CD14-positive monocyte (primary cell): ENCODE measurements at regions not wholly inside any gene's neighbourhood (a gene's known extent, or its start where the extent isn't known, plus 50 kb on each side); places are given as distances from the start of the nearest gene placed in this dataset.
A peak's percentile ranks its signal among the peaks of the same experiment; 100 is the strongest.

ENCODE experiments used
- DNase-seq, 3 donors: peaks; one replicate each; pipeline ENCODE4 v3.0.0-alpha.2; 2011 to 2022
- H2AFZ ChIP-seq: 2 replicates; pipeline ENCODE4 v1.6.0; 2012; ENCODE audit warnings: mild to moderate bottlenecking, low read depth, low read length, inconsistent platforms; ENCODE audit not compliant: insufficient read depth, poor library complexity, severe bottlenecking
- H3K27ac ChIP-seq, 2 donors: 1 replicate in 1 of 2; 2 replicates in 1 of 2; pipeline ENCODE4 v1.5.1; 2012 to 2013; ENCODE audit warnings: low read length in 2 of 2, control low read depth in 1 of 2, inconsistent platforms in 1 of 2, low read depth in 1 of 2, mild to moderate bottlenecking in 1 of 2
- H3K27me3 ChIP-seq, 2 donors: one replicate each; pipeline versions ENCODE4 v1.6.0 to v1.6.1; 2011 to 2013; ENCODE audit warnings: low read length in 2 of 2; ENCODE audit not compliant: control insufficient read depth in 2 of 2, insufficient read depth in 2 of 2
- H3K36me3 ChIP-seq, 2 donors: replicated peaks in 1 of 2; 1 replicate in 1 of 2; 2 replicates in 1 of 2; pipeline versions ENCODE4 v1.5.1 to v1.6.1; 2012 to 2013; ENCODE audit warnings: low read length in 2 of 2, control low read depth in 1 of 2, inconsistent platforms in 1 of 2, mild to moderate bottlenecking in 1 of 2; ENCODE audit not compliant: insufficient read depth in 2 of 2, control insufficient read depth in 1 of 2
- H3K4me1 ChIP-seq, 2 donors: 1 replicate in 1 of 2; 2 replicates in 1 of 2; pipeline versions ENCODE4 v1.5.1 to v1.6.1; 2012 to 2013; ENCODE audit warnings: low read length in 2 of 2, control low read depth in 1 of 2, inconsistent platforms in 1 of 2, mild to moderate bottlenecking in 1 of 2, moderate library complexity in 1 of 2; ENCODE audit not compliant: insufficient read depth in 2 of 2, control insufficient read depth in 1 of 2
- H3K4me2 ChIP-seq: replicated peaks from 2 replicates; pipeline ENCODE3; 2012; ENCODE audit warnings: low read length, moderate library complexity, mild to moderate bottlenecking; ENCODE audit not compliant: poor library complexity, severe bottlenecking; ENCODE audit errors: extremely low read depth
- H3K4me3 ChIP-seq, 3 experiments: fragments of 200-600 bp in 1 of 3; sonication (generic) in 1 of 3; replicated peaks in 1 of 3; 1 replicate in 2 of 3; 2 replicates in 1 of 3; pipeline ENCODE4 v1.5.1; 2011 to 2013; ENCODE audit warnings: low read length in 3 of 3, mild to moderate bottlenecking in 3 of 3, control low read depth in 2 of 3, low read depth in 2 of 3, inconsistent platforms in 1 of 3, moderate library complexity in 1 of 3
- H3K79me2 ChIP-seq: 2 replicates; pipeline ENCODE4 v1.6.0; 2012; ENCODE audit warnings: mild to moderate bottlenecking, control low read depth, inconsistent platforms, low read length, moderate library complexity; ENCODE audit not compliant: insufficient read depth
- H3K9ac ChIP-seq: 2 replicates; pipeline ENCODE4 v1.6.0; 2017; ENCODE audit warnings: low read length, mild to moderate bottlenecking; ENCODE audit not compliant: insufficient read depth, poor library complexity, severe bottlenecking
- H3K9me3 ChIP-seq, 2 donors: replicated peaks in 1 of 2; 1 replicate in 1 of 2; 2 replicates in 1 of 2; pipeline versions ENCODE4 v1.5.1 to v1.6.1; 2012 to 2013; ENCODE audit warnings: low read length in 2 of 2, control low read depth in 1 of 2; ENCODE audit not compliant: control insufficient read depth in 1 of 2, insufficient read depth in 1 of 2
- H4K20me1 ChIP-seq: 2 replicates; pipeline ENCODE4 v1.6.0; 2012; ENCODE audit warnings: mild to moderate bottlenecking, low read length, control low read depth, moderate library complexity; ENCODE audit not compliant: insufficient read depth
- H3K27ac Mint-ChIP-seq, 7 donors: one replicate each; pipeline ENCODE4 v1.8.0; 2020; ENCODE audit warnings: mild to moderate bottlenecking in 7 of 7, mixed read lengths in 7 of 7, moderate library complexity in 6 of 7, inconsistent platforms in 2 of 7
- H3K27me3 Mint-ChIP-seq, 3 donors: one replicate each; pipeline ENCODE4 v1.8.0; 2021 to 2022; ENCODE audit warnings: low read depth in 3 of 3, mild to moderate bottlenecking in 3 of 3, mixed read lengths in 3 of 3, moderate library complexity in 3 of 3, inconsistent platforms in 1 of 3
- H3K36me3 Mint-ChIP-seq, 2 donors: one replicate each; pipeline ENCODE4 v1.8.0; 2020; ENCODE audit warnings: mixed read lengths in 2 of 2, inconsistent platforms in 1 of 2, mild to moderate bottlenecking in 1 of 2
- H3K4me1 Mint-ChIP-seq: one replicate; pipeline ENCODE4 v1.8.0; 2020; ENCODE audit warnings: mild to moderate bottlenecking, mixed read lengths
- H3K4me3 Mint-ChIP-seq, 2 donors: one replicate each; pipeline ENCODE4 v1.8.0; 2020; ENCODE audit warnings: mild to moderate bottlenecking in 2 of 2, mixed read lengths in 2 of 2, moderate library complexity in 1 of 2
- H3K9me3 Mint-ChIP-seq, 7 donors: one replicate each; pipeline ENCODE4 v1.8.0; 2020 to 2022; ENCODE audit warnings: mixed read lengths in 7 of 7, mild to moderate bottlenecking in 6 of 7, moderate library complexity in 6 of 7, inconsistent platforms in 2 of 7
- CTCF ChIP-seq: fragments of 200-600 bp; IDR thresholded peaks from one replicate; pipeline ENCODE4 v1.8.0; 2022; ENCODE audit warnings: antibody characterized with exemption, mild to moderate bottlenecking
- WGBS: methylation state at CpG from one replicate; pipeline ENCODE4 v1.1.5; 2013; ENCODE audit warnings: missing lambda C conversion rate; ENCODE audit not compliant: insufficient coverage; 5-methylcytosine and 5-hydroxymethylcytosine counted together
- intact Hi-C, 2 donors: fragments of 100-400 bp; cut with micrococcal nuclease; formaldehyde crosslinking; loops; one replicate each; pipeline versions ENCODE4 v1.15.0 to v1.15.1; 2023

GRCh38 chr13:76815344-76815743 lies 70.9 kb downstream of the KCTD12 start:
- TF ChIP-seq CTCF: no peak
- peaks cover 16% of the 10 kb centered on the region for H3K4me1 Mint-ChIP-seq
- no peak overlapping the region for H3K4me3 Mint-ChIP-seq
- Histone ChIP-seq H3K9me3 (peaks cover under 1 to 6% of the 10 kb centered on the region in 2 donors), H3K4me1 (peaks cover 14 to 16% of the 10 kb centered on the region in 2 donors), H3K27ac (no peak overlapping the region), H4K20me1 (no peaks in the 10 kb centered on the region), H3K9ac (no peak overlapping the region), H3K4me3 (no peak overlapping the region), H3K4me2 (no peak overlapping the region), H3K79me2 (no peaks in the 10 kb centered on the region), H3K36me3 (no peaks in the 10 kb centered on the region), H2AFZ (no peak overlapping the region), H3K27me3 (no peaks in the 10 kb centered on the region)
- H3K36me3 Mint-ChIP-seq: peaks cover under 1 to 2% of the 10 kb centered on the region in 2 donors
- no peak overlapping the region for H3K27ac Mint-ChIP-seq
- no CpG with 5 or more reads among the region's 2 CpGs for WGBS
- intact Hi-C loops: no loop called here
- DNase-seq: no peak
- peaks cover 3 to 13% (median 10%) of the 10 kb centered on the region in 7 donors for H3K9me3 Mint-ChIP-seq
- peaks cover 0 to 4% (median 4%) of the 10 kb centered on the region in 3 donors for H3K27me3 Mint-ChIP-seq

GRCh38 chr13:76813891-76814290 lies 72.3 kb downstream of the KCTD12 start:
- Histone ChIP-seq H3K27me3 (no peaks in the 10 kb centered on the region), H2AFZ (no peak overlapping the region), H3K9me3 (peaks cover 9 to 12% of the 10 kb centered on the region in 2 donors), H4K20me1 (no peaks in the 10 kb centered on the region), H3K4me1 (peaks cover 14 to 16% of the 10 kb centered on the region in 2 donors), H3K36me3 (no peaks in the 10 kb centered on the region), H3K27ac (no peak overlapping the region), H3K79me2 (no peaks in the 10 kb centered on the region), H3K4me3 (no peak overlapping the region), H3K9ac (no peak overlapping the region), H3K4me2 (no peak overlapping the region)
- peaks cover 16% of the 10 kb centered on the region for H3K4me1 Mint-ChIP-seq
- peak in 1 of 3 donors; percentile 6 for DNase-seq
- no peak overlapping the region for H3K4me3 Mint-ChIP-seq
- peaks cover 2 to 6% of the 10 kb centered on the region in 2 donors for H3K36me3 Mint-ChIP-seq
- peaks cover 0 to 7% (median 4%) of the 10 kb centered on the region in 3 donors for H3K27me3 Mint-ChIP-seq
- TF ChIP-seq CTCF: no peak
- intact Hi-C loops: no loop called here
- H3K9me3 Mint-ChIP-seq: peaks cover 14 to 25% (median 20%) of the 10 kb centered on the region in 7 donors
- no peak overlapping the region for H3K27ac Mint-ChIP-seq
